Peyer's patch (tissue), 4 donors: ENCODE measurements at regions not wholly inside any gene's neighbourhood (a gene's known extent, or its start where the extent isn't known, plus 50 kb on each side); places are given as distances from the start of the nearest gene placed in this dataset.
A peak's percentile ranks its signal among the peaks of the same experiment; 100 is the strongest.

Source experiments
- CTCF ChIP-seq, 6 experiments: fragments of 450-650 bp in 4 of 6; fragments of 200-600 bp in 2 of 6; sonication (generic) in 1 of 6; IDR thresholded peaks; one replicate each; pipeline ENCODE4 v1.5.1; 2017 to 2019; ENCODE audit warnings: antibody characterized with exemption in 6 of 6, mild to moderate bottlenecking in 3 of 6, moderate library complexity in 1 of 6
- POLR2A ChIP-seq, 2 donors: fragments of 450-650 bp; IDR thresholded peaks; one replicate each; pipeline ENCODE4 v1.5.1; 2017; ENCODE audit warnings: antibody characterized with exemption in 2 of 2, mild to moderate bottlenecking in 2 of 2, moderate library complexity in 2 of 2

- TF ChIP-seq CTCF (IDR thresholded peaks at IDR 0.05) (peak; percentile 88 to 99 (median 93)), POLR2A (IDR thresholded peaks at IDR 0.05) (no peak)
Measured at GRCh38 chr1:5514527-5515183, 477.6 kb downstream of the NPHP4 start.
